Activated CD8-positive, alpha-beta memory T cell treated with anti-CD3 and anti-CD28 coated beads for 4 hours (primary cell): ENCODE measurements at regions not wholly inside any gene's neighbourhood (a gene's known extent, or its start where the extent isn't known, plus 50 kb on each side); places are given as distances from the start of the nearest gene placed in this dataset.
A peak's percentile ranks its signal among the peaks of the same experiment; 100 is the strongest.
"Not testable (repeated sequence)": the region's sequence is repeated elsewhere in the genome, so short reads cannot be mapped to it uniquely, and the experiment has no call there.

Experiments
- DNase-seq, 2 donors: peaks; one replicate each; pipeline ENCODE4 v3.0.0-alpha.2; 2020; ENCODE audit warnings: low read depth in 2 of 2

DNA sequence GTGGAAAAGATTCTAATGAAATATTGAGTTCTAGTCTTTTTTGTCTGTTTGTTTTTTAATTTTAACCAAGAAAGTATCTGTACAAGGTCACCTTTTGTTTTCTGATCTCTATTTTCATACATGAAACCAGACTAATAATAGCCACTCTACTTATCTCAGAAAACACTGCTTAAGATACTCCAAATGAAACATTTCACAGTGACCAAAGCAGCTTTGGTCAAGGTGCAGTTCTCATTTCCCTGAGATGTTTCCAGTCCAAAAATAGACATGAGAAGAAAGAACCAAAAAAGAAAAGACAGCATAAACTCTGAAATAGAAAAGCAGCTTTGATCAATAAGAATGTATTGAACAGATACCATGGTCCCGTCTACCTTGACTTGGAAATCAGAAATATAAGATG is 782.8 kb downstream of the RAB28 start:
- no peak for DNase-seq

DNA sequence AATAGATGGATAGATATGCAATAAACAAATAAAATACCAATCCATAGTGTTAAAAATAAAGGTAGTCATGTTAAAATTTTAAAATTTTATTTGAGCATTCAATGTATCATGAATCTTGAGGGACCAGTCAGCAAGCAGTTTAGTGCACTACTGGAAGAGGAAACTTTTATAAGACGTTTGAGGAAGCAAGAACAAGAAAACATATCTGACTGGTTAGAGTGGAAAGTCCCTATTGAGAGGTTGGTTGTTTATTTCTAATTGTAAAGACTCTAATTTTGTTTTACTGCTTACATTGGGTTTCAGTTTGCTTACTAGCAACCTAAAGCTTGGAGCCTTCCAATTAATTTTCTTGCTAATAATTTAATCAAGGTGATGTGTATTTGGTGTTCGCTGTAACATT is 786.2 kb downstream of the RAB28 start:
- DNase-seq: no peak

DNA sequence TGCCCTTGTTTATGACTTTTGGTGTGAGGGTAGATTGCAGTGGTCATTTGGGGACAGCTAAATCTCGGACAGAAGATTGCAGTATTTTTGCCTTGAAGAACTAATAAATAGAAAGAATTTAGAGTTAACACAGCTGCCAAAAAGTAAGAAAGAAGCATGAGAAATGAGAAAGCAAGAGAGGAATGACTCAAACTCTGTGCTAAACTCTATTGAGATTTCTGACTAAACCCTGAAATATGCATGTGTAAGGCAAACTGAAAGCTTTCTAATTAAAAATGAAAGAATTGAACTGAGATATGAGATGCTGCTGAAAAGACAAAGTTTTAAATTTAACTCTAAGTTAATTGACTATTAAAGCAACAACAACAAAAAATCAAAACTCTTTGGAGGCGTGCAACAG is 791.3 kb downstream of the RAB28 start:
- DNase-seq: no peak

DNA sequence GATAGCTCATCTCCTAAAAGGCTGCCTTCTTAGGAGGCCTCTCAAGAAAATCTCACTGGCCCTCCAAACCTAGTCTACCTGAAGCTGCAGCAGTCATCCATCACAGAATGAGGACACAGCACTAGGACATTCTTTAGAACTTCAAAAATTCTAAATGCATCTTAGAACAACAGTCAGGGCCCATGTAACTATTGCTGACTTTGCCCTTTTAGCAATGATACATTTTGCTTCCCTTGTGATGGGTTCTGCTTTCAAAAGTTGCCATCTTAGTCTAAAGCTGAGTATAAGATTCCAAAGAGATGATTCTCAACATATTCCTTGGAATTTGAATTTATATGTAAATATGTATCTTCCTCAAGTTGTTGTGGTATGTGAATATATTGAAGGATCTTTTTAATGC is 793.0 kb downstream of the RAB28 start:
- no peak for DNase-seq

DNA sequence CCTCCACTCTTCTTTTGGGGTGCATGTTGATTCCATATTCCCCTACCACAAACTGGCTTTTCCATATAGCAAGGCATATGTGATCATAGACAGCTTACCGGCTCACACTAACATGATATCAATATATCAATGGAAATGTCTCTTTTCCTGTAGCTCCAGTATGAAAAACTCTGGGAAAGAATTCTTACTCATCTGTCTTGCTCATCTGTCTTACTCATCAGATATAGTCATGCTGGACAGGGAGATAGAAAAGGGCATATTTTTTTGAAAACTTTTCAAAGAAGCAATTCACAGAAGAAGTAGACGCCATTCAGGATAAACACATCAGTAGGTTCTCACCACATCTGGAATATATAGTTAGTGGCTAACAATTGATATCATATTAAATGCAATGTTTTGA is 794.7 kb downstream of the RAB28 start:
- no peak for DNase-seq

DNA sequence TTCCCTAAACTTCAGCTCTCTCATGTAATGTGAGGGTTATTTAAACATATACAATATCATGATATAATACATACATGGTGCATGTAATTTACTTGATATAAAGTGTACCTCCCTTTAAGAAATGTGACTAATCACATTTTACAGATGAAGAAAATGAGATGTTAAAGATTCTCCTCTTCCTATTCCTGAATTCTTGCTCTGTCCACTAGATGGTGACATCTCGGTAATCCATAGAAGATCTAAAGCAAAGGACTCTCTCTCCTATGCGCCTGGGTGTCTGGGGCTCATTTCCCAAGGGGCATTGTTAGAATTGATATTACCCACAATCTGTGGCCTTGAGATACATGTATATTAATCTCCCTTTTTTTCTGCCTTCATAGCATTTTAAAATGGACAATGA is 804.9 kb downstream of the RAB28 start:
- no peak for DNase-seq

DNA sequence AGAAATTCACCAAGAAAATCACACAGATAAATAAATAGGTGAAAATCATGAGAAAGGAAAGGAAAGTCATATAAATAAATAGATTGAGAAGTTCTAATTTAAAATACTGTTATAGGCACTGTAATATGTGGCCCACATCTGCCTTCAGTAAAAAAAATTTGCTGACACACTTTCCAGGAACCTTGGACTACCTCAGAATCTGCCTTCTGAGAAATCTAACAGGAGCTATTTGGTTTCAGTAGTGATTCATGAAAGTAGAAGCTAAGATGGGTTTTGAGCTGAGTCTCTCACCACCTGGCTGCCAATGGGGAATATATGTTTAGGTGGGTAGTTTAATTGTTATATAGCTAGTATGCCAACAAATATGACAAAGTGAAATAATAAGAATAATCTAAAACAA is 810.0 kb downstream of the RAB28 start:
- DNase-seq: no peak

DNA sequence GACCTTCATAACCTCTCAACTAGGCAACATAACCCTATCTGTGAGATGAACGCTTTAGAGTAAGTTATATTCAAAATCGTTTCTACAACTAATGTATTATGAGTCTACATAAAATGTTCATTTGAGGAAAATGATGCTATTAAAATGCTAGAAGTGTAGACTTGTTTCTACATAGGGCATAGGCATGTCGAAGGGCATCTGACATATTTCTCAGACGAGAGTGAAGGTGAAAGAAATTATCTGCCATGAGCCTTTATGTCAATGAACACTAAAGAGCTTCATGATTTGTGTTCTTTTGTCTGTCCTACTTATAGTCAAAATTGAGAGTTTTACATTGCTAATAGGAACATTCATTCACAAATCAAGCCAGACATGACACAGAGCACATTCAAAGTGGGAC is 811.8 kb downstream of the RAB28 start:
- no peak for DNase-seq

DNA sequence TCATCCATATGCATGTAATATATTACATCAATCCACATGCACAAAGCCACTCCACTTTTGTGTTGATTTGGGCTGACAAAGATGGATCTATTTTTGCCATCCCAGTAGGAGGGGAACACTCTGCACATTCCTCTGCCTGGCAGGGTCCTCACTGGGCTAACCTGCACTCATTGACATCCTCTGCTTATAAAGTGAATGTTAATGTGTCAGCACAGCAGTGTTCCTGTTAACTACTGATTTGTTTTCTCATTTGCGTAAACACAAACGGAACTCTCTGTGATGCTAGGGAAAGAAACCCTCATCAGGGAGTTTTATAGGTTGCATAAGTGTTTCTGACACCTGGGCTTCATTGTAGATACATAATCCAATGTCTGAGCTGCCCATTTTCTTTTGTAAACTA is 826.0 kb downstream of the RAB28 start:
- DNase-seq: no peak

DNA sequence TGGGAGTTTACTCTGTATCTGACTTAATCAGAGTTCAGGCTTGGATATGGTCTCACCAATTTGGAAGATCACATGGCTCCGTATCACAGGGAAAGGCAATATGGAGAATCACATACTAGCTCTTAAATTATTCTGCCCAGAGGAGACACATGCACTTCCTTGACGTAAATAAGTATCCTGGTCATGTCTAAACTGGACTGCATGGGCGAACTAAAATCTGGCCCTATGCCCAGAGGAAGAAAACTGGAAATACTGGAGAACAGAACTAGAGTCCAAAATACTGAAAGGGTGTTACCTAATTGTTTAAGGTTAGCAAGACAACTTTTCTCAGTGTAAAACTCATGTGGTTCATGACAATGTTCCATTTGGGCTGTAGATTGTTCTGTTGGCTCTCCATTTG is 832.3 kb downstream of the RAB28 start:
- DNase-seq: no peak

DNA sequence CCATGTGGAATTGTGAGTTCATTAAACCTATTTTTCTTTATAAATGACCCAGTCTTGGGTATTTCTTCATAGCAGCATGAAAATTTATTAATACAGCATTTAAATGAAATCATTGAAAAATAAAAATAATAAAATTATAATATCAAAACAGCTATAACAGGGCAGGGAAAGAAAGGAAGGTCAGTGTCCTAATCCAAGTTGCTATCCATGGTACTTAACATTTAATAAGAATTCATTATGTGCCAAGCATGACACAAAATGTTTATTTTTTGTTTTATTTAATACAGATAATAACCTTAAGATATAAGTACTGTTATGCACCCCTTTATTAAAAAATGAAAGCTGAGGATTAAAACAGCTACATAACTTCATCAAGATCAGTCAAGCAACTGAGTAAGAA is 838.4 kb downstream of the RAB28 start:
- DNase-seq: no peak

DNA sequence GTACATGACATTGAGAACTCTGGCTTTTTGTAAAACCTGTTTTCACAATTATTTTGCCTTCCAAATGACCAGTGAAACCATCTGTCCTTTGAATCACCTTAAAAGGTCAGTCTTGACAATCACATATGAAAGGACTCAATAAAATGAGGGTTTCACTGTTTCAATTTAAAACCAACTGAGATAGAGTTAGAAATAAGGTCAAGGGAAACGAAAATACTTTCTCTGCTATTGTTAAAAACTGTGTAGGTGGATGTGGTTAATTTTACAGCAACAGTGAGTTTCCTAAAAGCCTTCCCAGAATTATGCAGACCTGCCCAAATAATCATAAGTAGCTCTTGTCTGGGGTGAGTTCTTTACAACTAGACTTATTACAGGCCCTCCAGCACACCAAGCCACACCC is 839.9 kb downstream of the RAB28 start:
- no peak for DNase-seq

DNA sequence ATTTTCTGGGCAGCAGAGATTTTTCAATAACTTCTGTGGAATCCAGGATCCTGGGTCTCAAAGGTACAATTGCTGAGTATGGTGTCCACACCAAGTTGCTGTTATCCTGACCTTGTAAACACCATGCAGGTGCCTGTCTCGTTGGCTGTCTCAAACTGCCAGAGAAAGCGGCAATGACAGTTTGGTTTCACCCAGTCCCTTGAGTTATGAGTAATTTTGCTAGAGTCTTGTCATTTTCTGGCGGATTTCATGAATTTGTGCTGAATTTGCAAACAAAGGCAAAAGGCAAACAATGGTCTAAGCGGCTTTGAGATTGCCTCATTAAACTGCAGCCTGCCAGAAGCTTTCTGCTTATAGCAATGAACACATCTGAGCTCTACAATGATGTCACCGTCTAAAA is 847.9 kb downstream of the RAB28 start:
- no peak for DNase-seq

DNA sequence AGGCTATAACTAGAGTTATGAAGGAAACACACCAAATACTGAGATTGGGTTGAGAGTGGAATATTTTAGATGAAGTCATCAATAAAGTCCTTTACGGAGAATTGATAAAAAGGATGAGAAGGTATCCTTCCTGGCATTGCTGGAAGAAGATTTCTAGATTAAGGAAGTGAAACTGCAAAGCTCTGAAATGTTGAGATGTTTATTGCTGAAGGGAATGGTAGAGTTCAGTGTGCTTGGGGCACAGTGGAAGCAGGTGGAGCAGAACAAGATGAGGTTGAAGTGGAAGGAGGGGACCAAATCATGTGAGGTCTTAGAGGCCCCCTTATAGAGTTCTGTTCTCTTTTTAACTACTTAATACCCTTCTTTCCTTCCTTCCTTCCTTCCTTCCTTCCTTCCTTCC is 848.5 kb downstream of the RAB28 start:
- DNase-seq: no peak

DNA sequence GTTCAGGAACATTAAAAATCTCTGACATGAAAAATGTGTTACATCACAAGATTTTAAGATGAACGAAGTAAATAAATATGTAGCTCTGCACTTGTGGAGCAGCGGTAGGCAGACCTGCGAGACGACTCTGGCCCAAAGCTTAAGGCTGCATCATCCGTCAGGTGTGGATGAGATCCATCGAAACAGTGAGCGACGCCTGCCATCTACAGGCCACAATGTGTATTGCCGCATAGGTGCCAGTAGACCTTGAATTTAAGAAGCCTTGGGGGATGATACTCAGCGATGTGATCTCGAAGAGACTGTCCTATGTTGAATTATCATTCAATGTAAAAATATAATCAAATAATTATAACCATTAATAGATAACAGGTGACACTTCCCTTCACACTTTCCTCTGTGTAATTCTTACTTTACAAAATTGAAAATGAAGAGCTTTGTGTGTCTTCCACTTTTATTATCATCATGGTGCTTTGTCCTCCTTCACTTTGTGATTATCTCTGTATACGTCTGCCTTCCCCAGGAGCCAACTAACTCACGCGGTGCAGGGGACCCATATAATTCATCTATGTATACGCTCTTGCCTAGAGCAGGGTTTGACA is 851.0 kb downstream of the RAB28 start:
- peak; percentile 19 to 20 for DNase-seq

DNA sequence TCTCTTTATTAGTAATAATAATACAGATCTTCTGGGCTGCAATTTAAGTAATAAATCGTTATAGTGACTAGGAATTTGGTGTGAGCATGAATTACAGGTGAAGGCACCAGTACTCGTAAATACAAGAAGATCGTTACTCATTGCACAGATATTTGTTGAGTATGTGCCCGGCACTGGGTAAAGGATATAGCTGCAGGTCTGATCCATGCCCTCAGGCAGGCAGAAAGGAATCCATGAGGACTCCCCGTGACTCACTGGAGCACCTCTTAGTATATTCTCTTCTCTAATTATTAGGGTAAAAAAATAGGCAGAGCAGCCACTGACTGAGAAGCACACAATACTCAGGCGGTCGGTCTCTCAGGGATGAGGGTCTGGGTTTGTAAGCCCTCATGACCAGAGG is 868.3 kb downstream of the RAB28 start:
- no peak for DNase-seq

DNA sequence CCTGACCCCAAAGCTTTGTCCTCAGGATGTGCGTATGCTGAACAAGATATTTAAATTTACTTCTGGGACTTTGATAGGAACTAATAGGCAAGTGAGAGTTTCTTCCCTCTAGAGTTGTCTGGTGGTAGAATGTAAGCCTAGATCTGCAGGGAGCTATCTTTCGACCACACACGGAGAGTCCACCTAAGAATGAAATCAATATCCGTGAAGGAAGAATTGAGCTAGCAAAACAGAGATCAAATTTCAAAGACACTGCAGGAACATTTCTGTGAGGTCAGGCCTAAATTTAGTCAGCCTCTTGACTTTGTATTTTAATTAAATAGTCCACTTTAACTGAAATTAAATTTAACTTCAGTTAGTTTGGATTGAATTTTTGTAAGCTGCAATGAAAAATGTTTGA is 871.3 kb downstream of the RAB28 start:
- no peak for DNase-seq

DNA sequence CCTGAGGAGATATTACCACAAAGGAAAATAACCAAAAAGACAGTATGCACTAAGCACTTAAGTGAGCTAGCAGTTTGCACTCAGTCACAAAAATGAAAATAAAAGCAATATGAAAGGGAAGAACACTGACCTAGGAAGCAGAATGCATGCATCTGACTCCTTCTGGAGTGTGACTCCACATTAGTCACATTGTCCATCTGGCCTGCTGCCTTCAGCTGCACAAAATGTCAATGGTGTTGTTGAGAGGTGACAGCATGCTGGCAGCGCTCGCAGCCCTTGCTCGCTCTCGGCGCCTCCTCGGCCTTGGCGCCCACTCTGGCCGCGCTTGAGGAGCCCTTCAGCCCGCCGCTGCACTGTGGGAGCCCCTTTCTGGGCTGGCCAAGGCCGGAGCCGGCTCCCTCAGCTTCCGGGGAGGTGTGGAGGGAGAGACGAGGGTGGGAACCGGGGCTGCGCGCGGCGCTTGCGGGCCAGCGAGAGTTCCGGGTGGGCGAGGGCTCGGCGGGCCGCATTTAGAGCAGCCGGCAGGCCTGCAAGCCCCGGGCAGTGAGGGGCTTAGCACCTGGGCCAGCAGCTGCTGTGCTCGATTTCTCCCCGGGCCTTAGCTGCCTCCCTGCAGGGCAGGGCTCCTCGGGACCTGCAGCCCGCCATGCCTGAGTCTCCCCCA is 874.8 kb downstream of the RAB28 start:
- not testable (repeated sequence) for DNase-seq

DNA sequence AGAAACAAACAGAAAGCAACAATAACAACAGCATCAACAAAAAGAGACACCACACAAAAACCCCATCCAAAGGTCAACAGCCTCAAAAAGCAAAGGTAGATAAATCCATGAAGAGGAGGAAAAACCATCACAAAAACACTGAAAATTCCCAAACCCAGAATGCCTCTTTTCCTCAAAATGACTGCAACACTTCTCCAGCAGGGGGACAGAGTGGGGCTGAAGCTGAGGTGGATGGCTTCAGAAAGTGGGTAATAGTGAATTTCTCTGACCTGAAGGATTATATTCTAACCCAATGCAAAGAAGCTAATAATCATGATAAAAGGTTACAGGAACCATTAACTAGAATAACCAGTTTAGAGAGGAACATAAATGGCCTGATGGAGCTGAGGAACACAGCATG is 888.2 kb downstream of the RAB28 start:
- DNase-seq: no peak

DNA sequence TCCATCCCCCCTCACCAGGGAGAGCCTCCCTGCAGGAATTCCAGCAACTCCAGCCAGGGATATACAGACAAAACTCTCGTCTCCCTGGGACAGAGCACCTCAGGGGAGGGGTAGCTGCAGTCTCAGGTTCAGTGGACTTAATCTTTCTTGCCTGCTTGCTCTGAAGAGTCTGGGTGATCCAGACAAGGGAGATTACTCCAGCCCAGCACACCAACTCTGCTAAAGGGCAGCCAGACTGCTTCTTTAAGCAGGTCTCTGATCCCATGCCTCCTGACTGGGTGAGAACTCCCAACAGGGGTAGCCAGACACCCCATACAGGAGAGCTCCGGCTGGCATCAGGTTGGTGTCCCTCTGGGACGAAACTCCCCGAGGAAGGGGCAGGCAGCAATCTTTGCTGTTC is 888.7 kb downstream of the RAB28 start:
- DNase-seq: no peak

DNA sequence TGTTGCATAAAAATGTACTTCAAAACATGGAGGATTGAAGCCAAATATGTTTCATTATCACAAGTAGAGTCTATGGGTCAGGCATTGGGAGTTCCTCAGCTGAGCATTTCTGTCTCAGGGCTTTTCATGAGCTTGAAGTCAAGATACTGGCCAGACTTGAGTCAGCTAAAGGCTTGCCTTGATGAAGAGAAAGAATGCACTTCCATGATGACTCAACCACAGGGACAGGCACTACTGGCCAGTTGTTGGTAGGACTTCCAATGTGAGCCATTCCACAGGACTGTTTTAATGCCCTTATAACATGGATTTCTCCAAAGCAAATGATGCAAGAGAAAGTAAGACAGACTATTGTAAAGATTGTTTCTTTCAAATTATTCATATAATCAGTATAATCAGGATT is 895.6 kb downstream of the RAB28 start:
- DNase-seq: no peak

DNA sequence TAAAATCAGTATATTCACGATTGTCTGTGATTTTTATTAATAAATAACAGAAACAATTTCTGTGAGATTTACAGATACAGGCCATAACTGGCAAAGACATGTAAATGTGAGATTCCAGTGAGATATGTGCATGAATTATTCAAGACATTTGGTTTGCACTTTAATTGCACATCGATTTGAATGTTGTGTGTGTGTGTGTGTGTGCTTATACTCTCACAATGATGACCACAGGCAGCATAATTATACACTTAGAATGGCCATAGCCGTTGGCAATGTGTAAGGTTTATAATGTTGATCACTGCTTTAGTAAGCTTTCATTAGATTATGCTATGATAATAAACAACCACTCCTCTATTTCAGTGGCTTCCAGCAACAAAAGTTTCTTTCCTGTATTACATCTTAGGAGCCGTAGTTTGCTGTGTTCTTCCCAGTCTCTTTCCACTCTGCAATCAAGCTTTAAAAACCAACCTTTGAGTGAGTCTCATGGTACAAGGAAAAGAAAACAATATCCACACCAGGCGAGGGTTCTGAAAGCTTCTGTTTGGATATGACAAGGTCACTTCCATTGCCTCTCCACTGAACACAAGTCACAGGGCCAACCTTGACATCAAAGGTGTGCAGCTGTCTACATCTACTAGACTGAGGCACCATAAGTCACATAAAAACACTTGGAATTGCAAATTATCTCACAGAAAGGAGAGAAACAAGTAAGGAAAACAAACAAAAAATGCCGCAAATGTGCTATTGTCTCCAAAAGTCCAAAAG is 897.7 kb downstream of the RAB28 start:
- no peak for DNase-seq

DNA sequence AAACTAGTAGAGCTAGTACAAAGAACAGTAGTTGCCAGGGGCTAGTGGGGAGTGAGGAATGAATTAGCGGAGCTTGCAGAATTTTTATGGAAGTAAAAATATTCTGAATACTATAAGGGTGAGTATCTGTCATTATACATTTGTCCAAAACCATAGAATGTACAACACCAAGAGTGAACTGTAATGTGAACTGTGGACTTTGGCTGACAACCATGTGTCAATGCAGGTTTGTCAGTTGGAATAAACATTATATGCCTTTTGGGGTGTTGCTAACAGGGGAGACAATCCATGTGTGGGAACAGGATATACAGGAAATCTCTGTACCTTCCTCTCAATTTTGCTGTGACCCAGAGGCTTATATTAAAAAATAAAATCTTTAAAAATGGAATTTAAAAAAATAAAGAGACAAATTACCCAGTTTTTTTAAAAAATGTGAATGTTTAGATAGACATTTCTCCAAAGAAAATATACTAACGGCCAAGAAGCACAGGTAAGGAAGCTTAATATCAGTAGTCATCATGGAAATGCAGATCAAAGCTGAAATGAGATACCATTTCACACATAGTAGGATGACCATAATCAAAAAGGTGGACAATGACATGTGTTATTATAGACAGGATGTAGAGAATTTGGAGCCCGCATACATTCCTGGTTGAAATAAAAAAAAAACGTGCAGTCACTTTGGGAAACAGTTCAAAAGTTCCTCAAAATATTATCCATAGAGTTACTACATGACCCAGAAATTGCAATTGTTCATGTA is 899.8 kb downstream of the RAB28 start:
- no peak for DNase-seq
